Gastrocnemius medialis (tissue), 4 donors: ENCODE measurements at regions not wholly inside any gene's neighbourhood (a gene's known extent, or its start where the extent isn't known, plus 50 kb on each side); places are given as distances from the start of the nearest gene placed in this dataset.

Experiments
- ATAC-seq, 2 donors: fragments of 150-250 bp; one replicate each; pipeline ENCODE4 v1.9.1; 2016
- DNase-seq, 2 donors: peaks; one replicate each; pipeline ENCODE4 v3.0.0-alpha.2; 2019
- H3K27ac ChIP-seq, 4 donors: fragments of 200-600 bp; sonication (generic); 1 replicate in 1 of 4; 2 replicates in 3 of 4; pipeline ENCODE4 v1.5.1; 2016 to 2018; ENCODE audit warnings: mild to moderate bottlenecking in 2 of 4, moderate library complexity in 1 of 4
- H3K27me3 ChIP-seq, 3 donors: fragments of 200-600 bp; sonication (generic) in 2 of 3; 1 replicate in 1 of 3; 2 replicates in 2 of 3; pipeline versions ENCODE4 v1.5.1 to v1.6.0; 2016 to 2019; ENCODE audit warnings: mild to moderate bottlenecking in 1 of 3, moderate library complexity in 1 of 3
- H3K36me3 ChIP-seq, 2 donors: fragments of 200-600 bp; sonication (generic) in 1 of 2; one replicate each; pipeline ENCODE4 v1.5.1; 2017 to 2018
- H3K4me1 ChIP-seq, 2 donors: fragments of 200-600 bp; sonication (generic) in 1 of 2; one replicate each; pipeline ENCODE4 v1.5.1; 2016 to 2017; ENCODE audit warnings: mild to moderate bottlenecking in 2 of 2
- H3K4me3 ChIP-seq, 4 donors: fragments of 200-600 bp; sonication (generic) in 3 of 4; 1 replicate in 1 of 4; 2 replicates in 3 of 4; pipeline ENCODE4 v1.5.1; 2016 to 2019; ENCODE audit warnings: mild to moderate bottlenecking in 2 of 4
- H3K9me3 ChIP-seq, 3 donors: fragments of 200-600 bp; sonication (generic) in 2 of 3; 1 replicate in 1 of 3; 2 replicates in 2 of 3; pipeline ENCODE4 v1.5.1; 2016 to 2019
- POLR2A ChIP-seq, 2 donors: fragments of 450-650 bp; IDR thresholded peaks; one replicate each; pipeline ENCODE4 v1.6.1; 2017; ENCODE audit warnings: antibody characterized with exemption in 2 of 2, mild to moderate bottlenecking in 2 of 2, moderate library complexity in 2 of 2
- in situ Hi-C, 4 donors: fragments of 200-750 bp; cut with MboI; loops; one replicate each; pipeline versions ENCODE4 v1.15.0 to v1.8.0; 2017; ENCODE audit warnings: low sequenced_read_pairs in 4 of 4
- intact Hi-C: fragments of 100-400 bp; cut with DNase I; formaldehyde crosslinking; loops from one replicate; pipeline ENCODE4 v1.15.1; 2023; ENCODE audit warnings: low total_unique reads
- TF ChIP-seq, protein P1 (sequence below), 5 experiments: fragments of 450-650 bp in 3 of 5; fragments of 200-600 bp in 2 of 5; sonication (generic) in 2 of 5; IDR thresholded peaks in 4 of 5; conservative IDR thresholded peaks in 1 of 5; 1 replicate in 4 of 5; 2 replicates in 1 of 5; pipeline ENCODE4 v1.5.1; 2016 to 2019; ENCODE audit warnings: antibody characterized with exemption in 5 of 5, mild to moderate bottlenecking in 3 of 5, moderate library complexity in 3 of 5

DNA sequence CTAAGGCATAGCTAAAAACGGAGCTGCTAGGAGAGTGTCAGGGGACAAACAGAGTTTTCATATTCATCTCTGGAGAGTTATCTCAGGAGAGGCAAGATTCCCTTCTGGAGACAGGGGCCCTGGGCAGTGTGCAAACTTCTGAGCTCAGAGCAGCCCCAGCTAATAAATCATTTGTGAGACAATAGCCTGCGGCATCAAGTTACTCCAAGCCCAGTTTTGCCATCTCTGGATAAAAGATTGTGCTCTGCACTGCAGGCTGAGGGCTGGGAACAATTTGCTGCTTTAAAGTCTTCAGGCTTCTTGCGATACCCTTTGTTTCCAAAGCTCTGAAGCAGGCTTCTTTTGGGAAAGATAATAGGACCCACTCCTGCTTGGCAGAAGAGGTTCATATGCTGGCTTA is 164.3 kb upstream of the BRINP1 start:
- DNase-seq (no peak), ATAC-seq (no peak)
- intact Hi-C loops = no loop called here
- Histone ChIP-seq H3K36me3 (no peaks in the 10 kb centered on the region), H3K4me3 (no peak overlapping the region), H3K9me3 (no peaks in the 10 kb centered on the region), H3K27me3 (no peaks in the 10 kb centered on the region), H3K4me1 (no peaks in the 10 kb centered on the region), H3K27ac (no peak overlapping the region)
- no peak for TF ChIP-seq POLR2A (IDR thresholded peaks at IDR 0.05)
- TF ChIP-seq, protein P1, sequence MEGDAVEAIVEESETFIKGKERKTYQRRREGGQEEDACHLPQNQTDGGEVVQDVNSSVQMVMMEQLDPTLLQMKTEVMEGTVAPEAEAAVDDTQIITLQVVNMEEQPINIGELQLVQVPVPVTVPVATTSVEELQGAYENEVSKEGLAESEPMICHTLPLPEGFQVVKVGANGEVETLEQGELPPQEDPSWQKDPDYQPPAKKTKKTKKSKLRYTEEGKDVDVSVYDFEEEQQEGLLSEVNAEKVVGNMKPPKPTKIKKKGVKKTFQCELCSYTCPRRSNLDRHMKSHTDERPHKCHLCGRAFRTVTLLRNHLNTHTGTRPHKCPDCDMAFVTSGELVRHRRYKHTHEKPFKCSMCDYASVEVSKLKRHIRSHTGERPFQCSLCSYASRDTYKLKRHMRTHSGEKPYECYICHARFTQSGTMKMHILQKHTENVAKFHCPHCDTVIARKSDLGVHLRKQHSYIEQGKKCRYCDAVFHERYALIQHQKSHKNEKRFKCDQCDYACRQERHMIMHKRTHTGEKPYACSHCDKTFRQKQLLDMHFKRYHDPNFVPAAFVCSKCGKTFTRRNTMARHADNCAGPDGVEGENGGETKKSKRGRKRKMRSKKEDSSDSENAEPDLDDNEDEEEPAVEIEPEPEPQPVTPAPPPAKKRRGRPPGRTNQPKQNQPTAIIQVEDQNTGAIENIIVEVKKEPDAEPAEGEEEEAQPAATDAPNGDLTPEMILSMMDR (IDR thresholded peaks at IDR 0.05 in 4 of 5, conservative IDR thresholded peaks at IDR 0.05 in 1 of 5) = no peak
- in situ Hi-C loops = no loop called here

DNA sequence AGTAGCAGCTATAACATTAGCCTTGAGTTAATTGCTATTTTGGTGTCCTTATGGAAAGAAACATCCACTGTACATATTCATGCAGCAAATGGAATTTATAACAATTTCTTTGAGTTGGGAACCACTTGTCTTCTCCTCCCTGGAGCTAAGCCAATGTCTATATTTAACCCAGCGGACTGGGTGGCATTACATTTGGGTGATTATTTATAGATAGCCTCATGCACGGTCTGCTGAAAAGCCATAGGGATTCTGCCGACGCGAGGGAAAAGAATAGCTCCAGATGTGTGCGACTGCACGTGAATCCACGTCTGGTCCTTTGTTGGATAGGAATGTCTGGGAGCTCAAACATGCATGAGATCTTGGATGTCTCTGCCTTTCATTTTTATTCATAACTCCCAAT is 157.5 kb upstream of the BRINP1 start:
- in situ Hi-C loops = no loop called here

DNA sequence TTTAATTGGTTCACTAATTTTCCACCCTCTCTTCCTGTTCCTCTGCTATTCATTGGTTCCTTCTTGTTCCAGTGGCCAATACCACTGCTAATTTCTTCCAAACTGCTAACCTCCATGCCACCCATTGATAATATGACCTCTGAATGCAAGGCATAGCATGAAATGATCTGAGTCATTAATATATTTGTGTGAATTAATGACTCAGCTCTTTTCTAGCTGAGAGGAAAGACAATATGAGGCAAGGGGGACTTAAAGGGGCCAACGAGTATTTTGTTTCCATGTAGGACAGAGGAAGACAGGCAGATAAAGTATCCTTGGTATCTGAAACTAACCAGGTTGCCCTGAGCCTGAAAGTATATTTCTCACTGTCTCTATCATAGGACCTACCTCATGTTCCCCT is 154.3 kb upstream of the BRINP1 start:
- H3K9me3 ChIP-seq = no peaks in the 10 kb centered on the region
- in situ Hi-C loops (no loop called here), intact Hi-C loops (loop anchor here (10.0 kb wide), 1 partner anchor 1109 kb away; no protein-coding TSS in a partner anchor)
- H3K4me1 ChIP-seq = no peaks in the 10 kb centered on the region
- TF ChIP-seq POLR2A (IDR thresholded peaks at IDR 0.05) = no peak
- TF ChIP-seq, protein P1 (IDR thresholded peaks at IDR 0.05 in 4 of 5, conservative IDR thresholded peaks at IDR 0.05 in 1 of 5) = no peak
- H3K36me3 ChIP-seq = no peaks in the 10 kb centered on the region
- H3K4me3 ChIP-seq = no peak overlapping the region
- no peak for DNase-seq
- H3K27me3 ChIP-seq = no peaks in the 10 kb centered on the region
- no peak overlapping the region for H3K27ac ChIP-seq
- ATAC-seq = no peak

More for the DNA sequence above, 157.5 kb upstream of the BRINP1 start:
- intact Hi-C loops = loop anchor here (10.0 kb wide), 1 partner anchor 1112 kb away; no protein-coding TSS in a partner anchor
- Histone ChIP-seq H3K27ac (no peak overlapping the region), H3K4me1 (no peaks in the 10 kb centered on the region), H3K9me3 (no peaks in the 10 kb centered on the region), H3K27me3 (no peaks in the 10 kb centered on the region), H3K36me3 (no peaks in the 10 kb centered on the region), H3K4me3 (no peak overlapping the region)
- ATAC-seq (no peak), DNase-seq (no peak)
- TF ChIP-seq POLR2A (IDR thresholded peaks at IDR 0.05) = no peak
- TF ChIP-seq, protein P1 (IDR thresholded peaks at IDR 0.05 in 4 of 5, conservative IDR thresholded peaks at IDR 0.05 in 1 of 5) = no peak

DNA sequence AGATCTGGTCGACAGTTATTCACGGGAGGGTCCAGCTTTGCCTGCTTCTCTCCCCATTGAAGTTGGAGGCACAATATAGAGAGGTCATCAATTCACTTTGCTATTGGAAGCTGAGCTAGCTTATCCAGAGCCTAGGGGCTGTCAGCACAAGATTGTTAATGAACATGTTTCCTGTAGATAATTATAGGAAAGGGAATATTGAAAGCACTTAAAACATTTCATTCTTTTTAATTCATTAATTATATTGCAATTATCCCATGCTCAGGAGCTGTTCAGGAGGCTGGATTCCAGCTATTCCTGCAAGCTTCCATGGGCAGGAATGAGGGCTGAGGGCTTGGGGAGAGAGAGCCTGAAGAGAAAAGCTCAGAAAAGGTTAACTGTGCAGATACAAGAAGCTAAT is 153.1 kb upstream of the BRINP1 start:
- intact Hi-C loops (loop anchor here (10.0 kb wide), 1 partner anchor 1108 kb away; no protein-coding TSS in a partner anchor), in situ Hi-C loops (no loop called here)
- no peak for DNase-seq
- Histone ChIP-seq H3K27me3 (no peaks in the 10 kb centered on the region), H3K4me3 (no peak overlapping the region), H3K36me3 (no peaks in the 10 kb centered on the region), H3K4me1 (no peaks in the 10 kb centered on the region), H3K9me3 (no peaks in the 10 kb centered on the region), H3K27ac (no peak overlapping the region)
- ATAC-seq = no peak
- TF ChIP-seq, protein P1 (IDR thresholded peaks at IDR 0.05 in 4 of 5, conservative IDR thresholded peaks at IDR 0.05 in 1 of 5) = no peak
- no peak for TF ChIP-seq POLR2A (IDR thresholded peaks at IDR 0.05)

DNA sequence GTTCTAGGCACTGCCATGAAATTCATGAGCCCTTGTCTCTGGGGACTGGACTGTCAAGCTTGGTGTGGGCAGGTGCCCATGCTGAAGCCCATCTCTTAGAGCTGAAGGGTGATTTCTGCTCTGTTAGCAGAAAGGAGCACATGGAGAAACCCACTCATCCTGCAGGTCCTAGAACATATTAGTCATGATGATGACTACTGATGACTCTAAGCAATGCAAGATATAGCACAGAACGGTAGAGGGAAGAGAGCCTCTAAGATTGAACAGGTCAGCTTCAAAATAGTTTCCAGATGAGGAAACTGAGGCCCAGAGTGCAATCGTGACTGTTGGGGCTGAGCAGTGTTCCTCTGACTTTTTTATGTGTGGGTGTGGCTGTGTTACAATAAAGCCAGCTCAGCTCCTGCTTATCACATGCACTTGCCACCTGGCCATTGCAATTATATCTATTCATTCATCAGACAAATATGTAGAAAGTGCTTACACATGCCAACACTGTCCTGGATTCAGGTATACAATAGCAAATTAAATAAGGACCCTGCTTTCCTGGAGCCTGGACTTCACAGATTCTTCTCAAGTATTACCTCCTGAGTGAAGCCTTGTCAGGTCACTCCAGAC is 140.2 kb upstream of the BRINP1 start:
- Histone ChIP-seq H3K4me3 (no peak overlapping the region), H3K9me3 (no peaks in the 10 kb centered on the region), H3K27ac (no peak overlapping the region), H3K4me1 (no peaks in the 10 kb centered on the region), H3K27me3 (no peaks in the 10 kb centered on the region), H3K36me3 (no peaks in the 10 kb centered on the region)
- intact Hi-C loops (no loop called here), in situ Hi-C loops (no loop called here)
- ATAC-seq = no peak
- DNase-seq = no peak
- TF ChIP-seq, protein P1 (IDR thresholded peaks at IDR 0.05 in 4 of 5, conservative IDR thresholded peaks at IDR 0.05 in 1 of 5) = no peak
- no peak for TF ChIP-seq POLR2A (IDR thresholded peaks at IDR 0.05)
